ENCODE measurements at regions not wholly inside any gene's neighbourhood (a gene's known extent, or its start where the extent isn't known, plus 50 kb on each side); places are given as distances from the start of the nearest gene placed in this dataset.

DNA sequence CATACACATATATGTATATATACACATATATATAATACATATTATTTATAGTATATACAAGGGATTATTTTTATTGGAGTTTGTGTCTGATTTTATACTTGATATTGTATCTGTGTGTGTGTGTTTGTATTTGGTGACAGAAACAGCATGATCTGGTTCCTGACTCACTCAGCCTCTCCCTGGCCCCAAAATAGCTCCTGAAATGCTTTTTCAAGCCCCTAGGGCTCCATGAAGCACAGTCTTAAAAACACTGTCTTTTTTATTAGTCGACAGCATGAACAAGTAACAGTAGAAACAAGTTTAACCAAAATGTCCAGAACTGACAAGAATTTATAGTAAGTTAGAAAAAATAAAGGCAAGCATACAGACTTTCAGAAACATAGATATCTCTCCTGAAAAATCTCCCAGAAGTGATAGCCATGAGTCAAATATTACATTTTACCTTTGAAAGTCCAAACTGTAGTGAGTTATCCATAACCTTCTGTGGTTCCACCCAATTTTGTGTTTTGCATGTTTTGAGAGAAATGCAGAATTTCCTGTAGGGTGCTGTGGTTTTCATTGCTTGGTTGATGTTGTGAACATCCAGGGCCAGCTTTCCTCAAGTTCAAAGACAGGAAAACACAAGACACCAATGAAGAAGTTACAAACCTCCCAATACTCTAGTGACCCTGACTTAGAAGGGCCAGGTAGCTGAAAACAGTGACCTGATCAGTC is 98.5 kb upstream of the CCDC80 start (continued):
- TF ChIP-seq, protein P1, sequence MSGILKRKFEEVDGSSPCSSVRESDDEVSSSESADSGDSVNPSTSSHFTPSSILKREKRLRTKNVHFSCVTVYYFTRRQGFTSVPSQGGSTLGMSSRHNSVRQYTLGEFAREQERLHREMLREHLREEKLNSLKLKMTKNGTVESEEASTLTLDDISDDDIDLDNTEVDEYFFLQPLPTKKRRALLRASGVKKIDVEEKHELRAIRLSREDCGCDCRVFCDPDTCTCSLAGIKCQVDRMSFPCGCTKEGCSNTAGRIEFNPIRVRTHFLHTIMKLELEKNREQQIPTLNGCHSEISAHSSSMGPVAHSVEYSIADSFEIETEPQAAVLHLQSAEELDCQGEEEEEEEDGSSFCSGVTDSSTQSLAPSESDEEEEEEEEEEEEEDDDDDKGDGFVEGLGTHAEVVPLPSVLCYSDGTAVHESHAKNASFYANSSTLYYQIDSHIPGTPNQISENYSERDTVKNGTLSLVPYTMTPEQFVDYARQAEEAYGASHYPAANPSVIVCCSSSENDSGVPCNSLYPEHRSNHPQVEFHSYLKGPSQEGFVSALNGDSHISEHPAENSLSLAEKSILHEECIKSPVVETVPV (CRISPR knock-in tag; IDR thresholded peaks at IDR 0.05): no peak

DNA sequence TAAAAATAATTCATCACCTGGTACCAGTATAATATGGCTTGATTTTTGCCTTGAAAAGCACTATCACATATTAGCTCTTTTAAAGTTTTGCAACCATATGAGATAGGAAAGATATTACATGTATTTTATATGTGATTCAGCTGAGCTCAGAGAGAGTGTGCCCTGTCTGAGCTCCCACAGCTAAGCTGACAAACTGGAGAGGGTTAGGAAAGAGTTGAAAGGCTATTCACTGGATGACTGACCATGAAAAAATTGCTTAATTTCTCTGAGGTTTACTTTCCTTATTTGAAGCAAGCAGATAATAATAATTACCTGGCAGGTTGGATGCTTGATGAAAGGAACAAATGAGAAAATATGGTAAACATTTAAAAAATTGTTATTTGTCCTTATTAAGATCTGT is 97.4 kb upstream of the CCDC80 start:
- ATAC-seq: no peak

DNA sequence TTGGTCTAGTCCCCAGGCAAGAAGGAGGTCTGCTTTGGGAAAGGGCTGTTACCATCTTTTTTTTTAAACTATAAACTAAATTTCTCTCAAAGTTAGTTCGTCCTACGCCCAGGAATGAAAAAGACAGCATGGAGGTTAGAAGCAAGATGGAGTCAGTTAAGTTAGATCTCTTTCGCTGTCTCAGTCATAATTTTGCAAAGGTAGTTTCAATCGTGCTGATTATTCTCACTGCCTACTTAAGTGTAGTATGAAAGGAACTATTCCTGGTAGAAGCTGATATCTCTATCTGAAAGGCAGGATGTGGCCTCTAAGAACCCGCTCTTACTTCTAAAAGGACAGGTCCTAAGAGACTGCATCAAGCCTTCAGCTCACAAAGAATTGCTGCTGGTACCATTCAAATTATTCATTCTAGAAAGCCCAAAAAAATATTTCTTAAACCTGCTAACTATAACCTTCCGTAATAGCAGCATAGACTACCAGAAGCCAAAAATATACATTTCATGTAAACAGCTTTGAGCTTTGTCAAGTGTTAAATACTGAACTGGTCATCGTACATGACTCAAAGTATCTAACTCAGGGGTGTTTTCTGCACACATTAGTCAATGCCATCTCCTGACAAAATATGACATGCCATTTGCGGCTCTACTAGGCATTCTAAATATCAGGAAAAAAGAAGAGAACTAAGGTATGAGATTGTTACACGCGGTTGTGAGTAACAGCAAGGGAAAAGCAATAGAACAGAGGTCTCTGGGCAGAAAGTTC is 96.0 kb upstream of the CCDC80 start:
- TF ChIP-seq, protein P2, sequence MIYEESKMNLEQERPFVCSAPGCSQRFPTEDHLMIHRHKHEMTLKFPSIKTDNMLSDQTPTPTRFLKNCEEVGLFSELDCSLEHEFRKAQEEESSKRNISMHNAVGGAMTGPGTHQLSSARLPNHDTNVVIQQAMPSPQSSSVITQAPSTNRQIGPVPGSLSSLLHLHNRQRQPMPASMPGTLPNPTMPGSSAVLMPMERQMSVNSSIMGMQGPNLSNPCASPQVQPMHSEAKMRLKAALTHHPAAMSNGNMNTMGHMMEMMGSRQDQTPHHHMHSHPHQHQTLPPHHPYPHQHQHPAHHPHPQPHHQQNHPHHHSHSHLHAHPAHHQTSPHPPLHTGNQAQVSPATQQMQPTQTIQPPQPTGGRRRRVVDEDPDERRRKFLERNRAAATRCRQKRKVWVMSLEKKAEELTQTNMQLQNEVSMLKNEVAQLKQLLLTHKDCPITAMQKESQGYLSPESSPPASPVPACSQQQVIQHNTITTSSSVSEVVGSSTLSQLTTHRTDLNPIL (CRISPR knock-in tag; IDR thresholded peaks at IDR 0.05; ENCODE audit: low read depth): no peak
- ATAC-seq: no peak

More for the DNA sequence above, 97.4 kb upstream of the CCDC80 start:
- TF ChIP-seq OSR1 (CRISPR knock-in tag; IDR thresholded peaks at IDR 0.05): no peak
- no peak for TF ChIP-seq ARNTL (CRISPR knock-in tag; IDR thresholded peaks at IDR 0.05; ENCODE audit: borderline replicate concordance, low read depth)
- TF ChIP-seq ISL1 (CRISPR knock-in tag; IDR thresholded peaks at IDR 0.05): no peak
- no peak for TF ChIP-seq ZNF565 (CRISPR knock-in tag; conservative IDR thresholded peaks at IDR 0.05; ENCODE audit: low read depth)
- TF ChIP-seq, protein P3, sequence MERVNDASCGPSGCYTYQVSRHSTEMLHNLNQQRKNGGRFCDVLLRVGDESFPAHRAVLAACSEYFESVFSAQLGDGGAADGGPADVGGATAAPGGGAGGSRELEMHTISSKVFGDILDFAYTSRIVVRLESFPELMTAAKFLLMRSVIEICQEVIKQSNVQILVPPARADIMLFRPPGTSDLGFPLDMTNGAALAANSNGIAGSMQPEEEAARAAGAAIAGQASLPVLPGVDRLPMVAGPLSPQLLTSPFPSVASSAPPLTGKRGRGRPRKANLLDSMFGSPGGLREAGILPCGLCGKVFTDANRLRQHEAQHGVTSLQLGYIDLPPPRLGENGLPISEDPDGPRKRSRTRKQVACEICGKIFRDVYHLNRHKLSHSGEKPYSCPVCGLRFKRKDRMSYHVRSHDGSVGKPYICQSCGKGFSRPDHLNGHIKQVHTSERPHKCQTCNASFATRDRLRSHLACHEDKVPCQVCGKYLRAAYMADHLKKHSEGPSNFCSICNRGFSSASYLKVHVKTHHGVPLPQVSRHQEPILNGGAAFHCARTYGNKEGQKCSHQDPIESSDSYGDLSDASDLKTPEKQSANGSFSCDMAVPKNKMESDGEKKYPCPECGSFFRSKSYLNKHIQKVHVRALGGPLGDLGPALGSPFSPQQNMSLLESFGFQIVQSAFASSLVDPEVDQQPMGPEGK (CRISPR knock-in tag; IDR thresholded peaks at IDR 0.05; ENCODE audit: borderline replicate concordance): no peak
- no peak for TF ChIP-seq SNAI2 (CRISPR knock-in tag; IDR thresholded peaks at IDR 0.05)
- TF ChIP-seq, protein P1 (CRISPR knock-in tag; IDR thresholded peaks at IDR 0.05): no peak
- TF ChIP-seq, protein P4, sequence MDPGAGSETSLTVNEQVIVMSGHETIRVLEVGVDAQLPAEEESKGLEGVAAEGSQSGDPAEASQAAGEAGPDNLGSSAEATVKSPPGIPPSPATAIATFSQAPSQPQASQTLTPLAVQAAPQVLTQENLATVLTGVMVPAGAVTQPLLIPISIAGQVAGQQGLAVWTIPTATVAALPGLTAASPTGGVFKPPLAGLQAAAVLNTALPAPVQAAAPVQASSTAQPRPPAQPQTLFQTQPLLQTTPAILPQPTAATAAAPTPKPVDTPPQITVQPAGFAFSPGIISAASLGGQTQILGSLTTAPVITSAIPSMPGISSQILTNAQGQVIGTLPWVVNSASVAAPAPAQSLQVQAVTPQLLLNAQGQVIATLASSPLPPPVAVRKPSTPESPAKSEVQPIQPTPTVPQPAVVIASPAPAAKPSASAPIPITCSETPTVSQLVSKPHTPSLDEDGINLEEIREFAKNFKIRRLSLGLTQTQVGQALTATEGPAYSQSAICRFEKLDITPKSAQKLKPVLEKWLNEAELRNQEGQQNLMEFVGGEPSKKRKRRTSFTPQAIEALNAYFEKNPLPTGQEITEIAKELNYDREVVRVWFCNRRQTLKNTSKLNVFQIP (CRISPR knock-in tag; IDR thresholded peaks at IDR 0.05; ENCODE audit: borderline replicate concordance, low read depth): no peak

DNA sequence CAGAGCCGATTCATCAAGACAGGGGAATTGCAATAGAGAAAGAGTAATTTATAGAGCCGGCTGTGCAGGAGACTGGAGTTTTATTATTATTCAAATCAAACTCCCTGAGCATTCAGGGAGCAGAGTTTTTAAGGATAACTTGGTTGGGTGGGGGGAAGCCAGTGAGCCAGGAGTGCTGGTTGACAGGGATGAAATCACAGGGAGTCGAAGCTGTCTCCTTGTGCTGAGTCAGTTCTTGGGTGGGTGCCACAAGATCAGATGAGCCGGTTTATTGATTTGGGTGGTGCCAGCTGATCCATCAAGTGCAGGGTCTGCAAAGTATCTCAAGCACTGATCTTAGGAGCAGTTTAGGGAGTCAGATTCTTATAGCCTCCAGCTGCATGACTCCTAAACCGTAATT is 95.4 kb upstream of the CCDC80 start:
- no peak for TF ChIP-seq ESRRG (CRISPR knock-in tag; IDR thresholded peaks at IDR 0.05)
- TF ChIP-seq, protein P2 (CRISPR knock-in tag; IDR thresholded peaks at IDR 0.05; ENCODE audit: low read depth): no peak
- TF ChIP-seq ZNF8 (CRISPR knock-in tag; IDR thresholded peaks at IDR 0.05): no peak
- no peak for TF ChIP-seq OSR1 (CRISPR knock-in tag; IDR thresholded peaks at IDR 0.05)
- TF ChIP-seq ZFP3 (CRISPR knock-in tag; IDR thresholded peaks at IDR 0.05): no peak
- TF ChIP-seq, protein P4 (CRISPR knock-in tag; IDR thresholded peaks at IDR 0.05; ENCODE audit: borderline replicate concordance, low read depth): no peak
- ATAC-seq: no peak
